ENCODE measurements at regions not wholly inside any gene's neighbourhood (a gene's known extent, or its start where the extent isn't known, plus 50 kb on each side); places are given as distances from the start of the nearest gene placed in this dataset.

- no peak for TF ChIP-seq POLR2A (IDR thresholded peaks at IDR 0.05)
- TF ChIP-seq, protein P1, sequence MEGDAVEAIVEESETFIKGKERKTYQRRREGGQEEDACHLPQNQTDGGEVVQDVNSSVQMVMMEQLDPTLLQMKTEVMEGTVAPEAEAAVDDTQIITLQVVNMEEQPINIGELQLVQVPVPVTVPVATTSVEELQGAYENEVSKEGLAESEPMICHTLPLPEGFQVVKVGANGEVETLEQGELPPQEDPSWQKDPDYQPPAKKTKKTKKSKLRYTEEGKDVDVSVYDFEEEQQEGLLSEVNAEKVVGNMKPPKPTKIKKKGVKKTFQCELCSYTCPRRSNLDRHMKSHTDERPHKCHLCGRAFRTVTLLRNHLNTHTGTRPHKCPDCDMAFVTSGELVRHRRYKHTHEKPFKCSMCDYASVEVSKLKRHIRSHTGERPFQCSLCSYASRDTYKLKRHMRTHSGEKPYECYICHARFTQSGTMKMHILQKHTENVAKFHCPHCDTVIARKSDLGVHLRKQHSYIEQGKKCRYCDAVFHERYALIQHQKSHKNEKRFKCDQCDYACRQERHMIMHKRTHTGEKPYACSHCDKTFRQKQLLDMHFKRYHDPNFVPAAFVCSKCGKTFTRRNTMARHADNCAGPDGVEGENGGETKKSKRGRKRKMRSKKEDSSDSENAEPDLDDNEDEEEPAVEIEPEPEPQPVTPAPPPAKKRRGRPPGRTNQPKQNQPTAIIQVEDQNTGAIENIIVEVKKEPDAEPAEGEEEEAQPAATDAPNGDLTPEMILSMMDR (IDR thresholded peaks at IDR 0.05): no peak
- TF ChIP-seq POLR2AphosphoS5 (IDR thresholded peaks at IDR 0.05): no peak
These were observed 634.0 kb downstream of the SPOCK3 start for GRCh38 chr4:166600264-166600663.

Measured in sigmoid colon (tissue), 4 donors.